Keratinocyte (primary cell): ENCODE measurements at regions not wholly inside any gene's neighbourhood (a gene's known extent, or its start where the extent isn't known, plus 50 kb on each side); places are given as distances from the start of the nearest gene placed in this dataset.
"Not testable (repeated sequence)": the region's sequence is repeated elsewhere in the genome, so short reads cannot be mapped to it uniquely, and the experiment has no call there.

Experiments
- DNase-seq: peaks from one replicate; pipeline ENCODE4 v3.0.0-alpha.2; 2011; ENCODE audit warnings: low read depth, missing footprints, low spot score
- FAIRE-seq: peaks from 2 replicates; lab custom pipeline; 2011; peaks lifted over from hg19 to GRCh38; lab: Jason Lieb, UNC
- H2AFZ ChIP-seq: 2 replicates; pipeline ENCODE4 v1.6.0; 2012; ENCODE audit warnings: low read length, control low read depth, inconsistent platforms; ENCODE audit not compliant: control insufficient read depth
- H3K27ac ChIP-seq: 2 replicates; pipeline ENCODE4 v1.5.1; 2011; ENCODE audit warnings: low read length; ENCODE audit not compliant: control insufficient read depth, insufficient read depth
- H3K27me3 ChIP-seq: 3 replicates; pipeline ENCODE4 v1.6.0; 2011; ENCODE audit warnings: low read length; ENCODE audit not compliant: control insufficient read depth, insufficient read depth; ENCODE audit errors: extremely low read depth
- H3K36me3 ChIP-seq, 2 experiments: 2 replicates in 1 of 2; 3 replicates in 1 of 2; pipeline ENCODE4 v1.5.1; 2011; ENCODE audit warnings: low read length in 2 of 2, mild to moderate bottlenecking in 1 of 2; ENCODE audit not compliant: control insufficient read depth in 2 of 2, insufficient read depth in 2 of 2; ENCODE audit errors: extremely low read depth in 1 of 2
- H3K4me1 ChIP-seq: 3 replicates; pipeline ENCODE4 v1.5.1; 2011; ENCODE audit warnings: low read length; ENCODE audit not compliant: control insufficient read depth, insufficient read depth; ENCODE audit errors: extremely low read depth
- H3K4me2 ChIP-seq: 3 replicates; pipeline ENCODE4 v1.6.0; 2011; ENCODE audit warnings: low read depth, low read length; ENCODE audit not compliant: control insufficient read depth, insufficient read depth; ENCODE audit errors: extremely low read depth
- H3K4me3 ChIP-seq, 3 experiments: fragments of 200-600 bp in 1 of 3; sonication (generic) in 1 of 3; 2 replicates in 2 of 3; 3 replicates in 1 of 3; pipeline ENCODE4 v1.5.1; 2011 to 2016; ENCODE audit warnings: low read length in 3 of 3, mild to moderate bottlenecking in 3 of 3, control low read depth in 2 of 3, inconsistent platforms in 1 of 3, low read depth in 1 of 3, mixed read lengths in 1 of 3, mixed run types in 1 of 3, moderate library complexity in 1 of 3; ENCODE audit not compliant: control insufficient read depth in 2 of 3, insufficient read depth in 2 of 3; ENCODE audit errors: extremely low read depth in 1 of 3
- H3K79me2 ChIP-seq: 2 replicates; pipeline ENCODE4 v1.6.0; 2012; ENCODE audit warnings: low read length; ENCODE audit not compliant: control insufficient read depth, insufficient read depth
- H3K9ac ChIP-seq: 3 replicates; pipeline ENCODE4 v1.6.0; 2011; ENCODE audit warnings: low read length; ENCODE audit not compliant: control insufficient read depth, insufficient read depth; ENCODE audit errors: extremely low read depth
- H3K9me1 ChIP-seq: 3 replicates; pipeline ENCODE4 v1.6.0; 2011; ENCODE audit warnings: low read length; ENCODE audit not compliant: control insufficient read depth, insufficient read depth; ENCODE audit errors: extremely low read depth
- H3K9me3 ChIP-seq: 2 replicates; pipeline ENCODE4 v1.5.1; 2012; ENCODE audit warnings: low read depth, low read length; ENCODE audit not compliant: control insufficient read depth
- H4K20me1 ChIP-seq: 3 replicates; pipeline ENCODE4 v1.6.0; 2011; ENCODE audit warnings: low read length; ENCODE audit not compliant: control insufficient read depth, insufficient read depth; ENCODE audit errors: extremely low read depth
- EZH2 ChIP-seq: IDR thresholded peaks from one replicate; pipeline ENCODE4 v1.6.1; 2012; ENCODE audit warnings: inconsistent platforms, mild to moderate bottlenecking, low read length, moderate library complexity
- dilution Hi-C: fragments of 300-500 bp; cut with MboI; formaldehyde crosslinking; loops from one replicate; pipeline ENCODE4 v1.7.0; 2020; ENCODE audit warnings: low sequenced_read_pairs; ENCODE audit not compliant: extremely low pct_ligation_motif_present
- TF ChIP-seq, protein P1 (sequence below), 3 experiments: IDR thresholded peaks in 1 of 3; conservative IDR thresholded peaks in 1 of 3; optimal IDR thresholded peaks in 1 of 3; 2 replicates in 2 of 3; 3 replicates in 1 of 3; pipeline versions ENCODE3 to v1.5.1; 2011; ENCODE audit warnings: low read length in 3 of 3, mild to moderate bottlenecking in 3 of 3, moderate library complexity in 2 of 3, control low read depth in 1 of 3, inconsistent platforms in 1 of 3; ENCODE audit not compliant: insufficient read depth in 2 of 3; ENCODE audit errors: extremely low read depth in 1 of 3

DNA sequence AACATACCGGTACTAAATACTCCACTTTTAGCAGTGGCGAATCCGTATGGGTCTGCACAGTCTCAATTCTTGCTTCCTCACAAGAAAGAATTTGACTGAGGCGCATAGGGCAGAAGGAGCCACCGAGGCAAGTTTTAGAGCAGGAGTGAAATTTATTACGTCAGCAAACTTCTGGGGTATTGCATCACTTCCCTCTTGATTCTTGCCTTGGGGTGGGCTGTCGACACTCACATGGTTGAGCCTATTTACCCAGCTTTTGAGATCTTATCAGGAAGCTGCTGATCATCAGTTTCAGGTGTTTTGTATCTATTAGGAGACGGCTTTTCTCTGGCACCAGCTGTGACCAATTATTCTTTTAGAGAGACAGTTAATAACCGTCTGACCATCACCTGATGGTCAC is 111.5 kb upstream of the CCNH start:
- DNase-seq (no peak), FAIRE-seq (no peak)
- Histone ChIP-seq H3K9ac (no peak overlapping the region), H3K9me1 (no peaks in the 10 kb centered on the region), H2AFZ (peak overlapping the region; percentile 20), H3K4me1 (no peaks in the 10 kb centered on the region), H3K27me3 (no peaks in the 10 kb centered on the region), H3K79me2 (no peaks in the 10 kb centered on the region), H3K4me2 (no peak overlapping the region), H3K4me3 (no peak overlapping the region), H3K9me3 (no peaks in the 10 kb centered on the region), H4K20me1 (no peaks in the 10 kb centered on the region), H3K27ac (no peak overlapping the region), H3K36me3 (no peaks in the 10 kb centered on the region)
- no peak for TF ChIP-seq EZH2
- TF ChIP-seq, protein P1, sequence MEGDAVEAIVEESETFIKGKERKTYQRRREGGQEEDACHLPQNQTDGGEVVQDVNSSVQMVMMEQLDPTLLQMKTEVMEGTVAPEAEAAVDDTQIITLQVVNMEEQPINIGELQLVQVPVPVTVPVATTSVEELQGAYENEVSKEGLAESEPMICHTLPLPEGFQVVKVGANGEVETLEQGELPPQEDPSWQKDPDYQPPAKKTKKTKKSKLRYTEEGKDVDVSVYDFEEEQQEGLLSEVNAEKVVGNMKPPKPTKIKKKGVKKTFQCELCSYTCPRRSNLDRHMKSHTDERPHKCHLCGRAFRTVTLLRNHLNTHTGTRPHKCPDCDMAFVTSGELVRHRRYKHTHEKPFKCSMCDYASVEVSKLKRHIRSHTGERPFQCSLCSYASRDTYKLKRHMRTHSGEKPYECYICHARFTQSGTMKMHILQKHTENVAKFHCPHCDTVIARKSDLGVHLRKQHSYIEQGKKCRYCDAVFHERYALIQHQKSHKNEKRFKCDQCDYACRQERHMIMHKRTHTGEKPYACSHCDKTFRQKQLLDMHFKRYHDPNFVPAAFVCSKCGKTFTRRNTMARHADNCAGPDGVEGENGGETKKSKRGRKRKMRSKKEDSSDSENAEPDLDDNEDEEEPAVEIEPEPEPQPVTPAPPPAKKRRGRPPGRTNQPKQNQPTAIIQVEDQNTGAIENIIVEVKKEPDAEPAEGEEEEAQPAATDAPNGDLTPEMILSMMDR (optimal IDR thresholded peaks at IDR 0.05 in 1 of 3, IDR thresholded peaks at IDR 0.05 in 1 of 3, conservative IDR thresholded peaks at IDR 0.05 in 1 of 3; ENCODE audit: extremely low read depth in 1 of 3, insufficient read depth in 2 of 3, low read length in 3 of 3) = no peak
- dilution Hi-C loops = no loop called here

DNA sequence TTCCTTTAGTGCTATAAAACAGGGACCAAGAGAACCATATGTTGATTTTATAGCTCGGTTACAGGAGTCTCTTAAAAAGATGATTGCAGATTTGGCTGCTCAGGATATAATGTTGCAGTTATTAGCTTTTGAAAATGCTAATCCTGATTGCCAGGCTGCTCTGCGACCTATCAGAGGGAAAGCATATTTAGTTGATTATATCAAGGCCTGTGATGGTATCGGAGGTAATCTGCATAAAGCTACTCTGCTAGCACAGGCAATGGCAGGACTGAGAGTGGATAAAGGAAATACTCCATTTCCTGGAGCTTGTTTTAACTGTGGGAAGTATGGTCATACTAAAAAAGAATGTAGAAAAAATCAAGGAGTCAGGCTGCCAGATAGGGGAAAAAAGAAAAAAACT is 99.0 kb upstream of the CCNH start:
- dilution Hi-C loops, H3K27ac ChIP-seq, H3K79me2 ChIP-seq, H3K27me3 ChIP-seq, H3K36me3 ChIP-seq, H3K9me1 ChIP-seq, H3K9me3 ChIP-seq, H3K4me2 ChIP-seq, H3K9ac ChIP-seq, H3K4me3 ChIP-seq, FAIRE-seq, H3K4me1 ChIP-seq, H4K20me1 ChIP-seq, H2AFZ ChIP-seq, DNase-seq: not testable (repeated sequence)

DNA sequence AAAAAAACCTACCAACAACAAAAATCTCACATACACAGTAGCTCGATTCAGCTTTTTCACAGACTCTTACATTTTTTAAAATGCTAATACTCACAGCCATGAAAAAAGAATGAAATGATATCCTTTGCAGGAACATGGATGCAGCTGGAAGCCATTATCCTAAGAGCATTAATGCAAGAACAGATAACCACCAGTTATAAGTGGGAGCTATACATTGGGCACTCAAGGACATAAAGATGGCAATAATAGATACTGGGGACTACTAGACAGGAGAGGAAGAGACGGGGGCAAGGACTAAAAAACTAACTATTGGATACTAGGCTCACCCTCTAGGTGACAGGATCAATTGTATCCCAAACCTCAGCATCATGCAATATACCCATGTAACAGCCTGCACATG is 90.3 kb upstream of the CCNH start:
- H3K9ac ChIP-seq = no peak overlapping the region
- FAIRE-seq (no peak), DNase-seq (no peak)
- H3K4me3 ChIP-seq = no peak overlapping the region
- no peak overlapping the region for H3K27ac ChIP-seq
- H3K79me2 ChIP-seq = no peaks in the 10 kb centered on the region
- H3K36me3 ChIP-seq = no peaks in the 10 kb centered on the region
- H3K9me1 ChIP-seq = no peaks in the 10 kb centered on the region
- H2AFZ ChIP-seq = no peak overlapping the region
- dilution Hi-C loops = no loop called here
- no peaks in the 10 kb centered on the region for H3K27me3 ChIP-seq
- H3K4me2 ChIP-seq = no peak overlapping the region
- no peaks in the 10 kb centered on the region for H4K20me1 ChIP-seq
- H3K4me1 ChIP-seq = no peaks in the 10 kb centered on the region
- H3K9me3 ChIP-seq = no peaks in the 10 kb centered on the region
- TF ChIP-seq, protein P1 (optimal IDR thresholded peaks at IDR 0.05 in 1 of 3, IDR thresholded peaks at IDR 0.05 in 1 of 3, conservative IDR thresholded peaks at IDR 0.05 in 1 of 3; ENCODE audit: extremely low read depth in 1 of 3, insufficient read depth in 2 of 3, low read length in 3 of 3) = no peak
- no peak for TF ChIP-seq EZH2
